ENCODE measurements at regions not wholly inside any gene's neighbourhood (a gene's known extent, or its start where the extent isn't known, plus 50 kb on each side); places are given as distances from the start of the nearest gene placed in this dataset.
A peak's percentile ranks its signal among the peaks of the same experiment; 100 is the strongest.

GRCh38 chr14:49527221-49527620, 59.0 kb downstream of the RPS29 start:
- Histone ChIP-seq H3K4me1 (ENCODE audit: control insufficient read depth in 1 of 2, insufficient read depth in 2 of 2, low read length in 2 of 2) (no peaks in the 10 kb centered on the region), H3K9me3 (ENCODE audit: control insufficient read depth, low read length) (no peaks in the 10 kb centered on the region), H3K4me3 (ENCODE audit: low read length in 2 of 2) (no peak overlapping the region), H3K27me3 (ENCODE audit: control insufficient read depth in 1 of 2, insufficient read depth in 2 of 2, low read length in 1 of 2) (no peaks in the 10 kb centered on the region), H3K27ac (ENCODE audit: low read depth in 1 of 2, low read length in 2 of 2) (no peak overlapping the region), H3K36me3 (ENCODE audit: control insufficient read depth in 1 of 2, insufficient read depth in 2 of 2, low read length in 1 of 2) (no peaks in the 10 kb centered on the region)
- 7 to 8% methylated on average over 1 of the region's 1 CpG for WGBS, 2 donors
- DNase-seq (no peak), ATAC-seq (ENCODE audit: low FRiP score) (no peak)
- intact Hi-C loops (cut with DNase I): no loop called here

GRCh38 chr14:49526101-49526500, 60.1 kb downstream of the RPS29 start:
- intact Hi-C loops (cut with DNase I): no loop called here
- no peaks in the 10 kb centered on the region for H3K9me3 ChIP-seq (ENCODE audit: control insufficient read depth, low read length)
- no peaks in the 10 kb centered on the region for H3K4me1 ChIP-seq (ENCODE audit: control insufficient read depth in 1 of 2, insufficient read depth in 2 of 2, low read length in 2 of 2)
- H3K4me3 ChIP-seq (ENCODE audit: low read length in 2 of 2): no peak overlapping the region
- no peak for DNase-seq
- H3K36me3 ChIP-seq (ENCODE audit: control insufficient read depth in 1 of 2, insufficient read depth in 2 of 2, low read length in 1 of 2): no peaks in the 10 kb centered on the region
- no peak overlapping the region for H3K27ac ChIP-seq (ENCODE audit: low read depth in 1 of 2, low read length in 2 of 2)
- no peak for ATAC-seq (ENCODE audit: low FRiP score)
- H3K27me3 ChIP-seq (ENCODE audit: control insufficient read depth in 1 of 2, insufficient read depth in 2 of 2, low read length in 1 of 2): no peaks in the 10 kb centered on the region

GRCh38 chr14:49516286-49516685, 69.9 kb downstream of the RPS29 start:
- no peaks in the 10 kb centered on the region for H3K4me1 ChIP-seq (ENCODE audit: control insufficient read depth in 1 of 2, insufficient read depth in 2 of 2, low read length in 2 of 2)
- intact Hi-C loops (cut with DNase I): no loop called here
- WGBS, 2 donors: 42 to 54% methylated on average over 3 of the region's 3 CpGs
- ATAC-seq (ENCODE audit: low FRiP score): no peak
- DNase-seq: no peak
- H3K36me3 ChIP-seq (ENCODE audit: control insufficient read depth in 1 of 2, insufficient read depth in 2 of 2, low read length in 1 of 2): no peaks in the 10 kb centered on the region
- H3K27me3 ChIP-seq (ENCODE audit: control insufficient read depth in 1 of 2, insufficient read depth in 2 of 2, low read length in 1 of 2): no peaks in the 10 kb centered on the region
- no peak overlapping the region for H3K27ac ChIP-seq (ENCODE audit: low read depth in 1 of 2, low read length in 2 of 2)
- no peaks in the 10 kb centered on the region for H3K9me3 ChIP-seq (ENCODE audit: control insufficient read depth, low read length)
- H3K4me3 ChIP-seq (ENCODE audit: low read length in 2 of 2): no peak overlapping the region

GRCh38 chr14:49512571-49512970, 73.6 kb downstream of the RPS29 start:
- H3K4me3 ChIP-seq (ENCODE audit: low read length in 2 of 2): no peak overlapping the region
- H3K4me1 ChIP-seq (ENCODE audit: control insufficient read depth in 1 of 2, insufficient read depth in 2 of 2, low read length in 2 of 2): no peaks in the 10 kb centered on the region
- DNase-seq (no peak), ATAC-seq (ENCODE audit: low FRiP score) (no peak)
- intact Hi-C loops (cut with DNase I): no loop called here
- H3K9me3 ChIP-seq (ENCODE audit: control insufficient read depth, low read length): no peaks in the 10 kb centered on the region
- no peaks in the 10 kb centered on the region for H3K27me3 ChIP-seq (ENCODE audit: control insufficient read depth in 1 of 2, insufficient read depth in 2 of 2, low read length in 1 of 2)
- H3K36me3 ChIP-seq (ENCODE audit: control insufficient read depth in 1 of 2, insufficient read depth in 2 of 2, low read length in 1 of 2): no peaks in the 10 kb centered on the region
- no peak overlapping the region for H3K27ac ChIP-seq (ENCODE audit: low read depth in 1 of 2, low read length in 2 of 2)

GRCh38 chr14:49512147-49512551, 74.0 kb downstream of the RPS29 start:
- no peaks in the 10 kb centered on the region for H3K9me3 ChIP-seq (ENCODE audit: control insufficient read depth, low read length)
- no peaks in the 10 kb centered on the region for H3K4me1 ChIP-seq (ENCODE audit: control insufficient read depth in 1 of 2, insufficient read depth in 2 of 2, low read length in 2 of 2)
- H3K27ac ChIP-seq (ENCODE audit: low read depth in 1 of 2, low read length in 2 of 2): no peak overlapping the region
- H3K27me3 ChIP-seq (ENCODE audit: control insufficient read depth in 1 of 2, insufficient read depth in 2 of 2, low read length in 1 of 2): no peaks in the 10 kb centered on the region
- H3K36me3 ChIP-seq (ENCODE audit: control insufficient read depth in 1 of 2, insufficient read depth in 2 of 2, low read length in 1 of 2): no peaks in the 10 kb centered on the region
- H3K4me3 ChIP-seq (ENCODE audit: low read length in 2 of 2): no peak overlapping the region
- peak in 1 of 2 donors; percentile 48 for DNase-seq
- intact Hi-C loops (cut with DNase I): no loop called here
- no peak for ATAC-seq (ENCODE audit: low FRiP score)
- 8 to 9% methylated on average over 3 of the region's 3 CpGs for WGBS, 2 donors

- ATAC-seq (ENCODE audit: low FRiP score) (no peak), DNase-seq (no peak)
- H3K4me1 ChIP-seq (ENCODE audit: control insufficient read depth in 1 of 2, insufficient read depth in 2 of 2, low read length in 2 of 2): no peaks in the 10 kb centered on the region
- H3K27ac ChIP-seq (ENCODE audit: low read depth in 1 of 2, low read length in 2 of 2): no peak overlapping the region
- no peaks in the 10 kb centered on the region for H3K9me3 ChIP-seq (ENCODE audit: control insufficient read depth, low read length)
- H3K36me3 ChIP-seq (ENCODE audit: control insufficient read depth in 1 of 2, insufficient read depth in 2 of 2, low read length in 1 of 2): no peaks in the 10 kb centered on the region
- intact Hi-C loops (cut with DNase I): no loop called here
- H3K27me3 ChIP-seq (ENCODE audit: control insufficient read depth in 1 of 2, insufficient read depth in 2 of 2, low read length in 1 of 2): no peaks in the 10 kb centered on the region
- H3K4me3 ChIP-seq (ENCODE audit: low read length in 2 of 2): no peak overlapping the region
These were observed 78.1 kb downstream of the RPS29 start for GRCh38 chr14:49508124-49508523.

GRCh38 chr14:49506650-49507049, 79.5 kb downstream of the RPS29 start:
- intact Hi-C loops (cut with DNase I): no loop called here
- WGBS, 2 donors: 69 to 70% methylated on average over 2 of the region's 2 CpGs
- ATAC-seq (ENCODE audit: low FRiP score): no peak
- no peak for DNase-seq
- H3K27ac ChIP-seq (ENCODE audit: low read depth in 1 of 2, low read length in 2 of 2): no peak overlapping the region
- no peaks in the 10 kb centered on the region for H3K27me3 ChIP-seq (ENCODE audit: control insufficient read depth in 1 of 2, insufficient read depth in 2 of 2, low read length in 1 of 2)
- no peaks in the 10 kb centered on the region for H3K9me3 ChIP-seq (ENCODE audit: control insufficient read depth, low read length)
- no peaks in the 10 kb centered on the region for H3K4me1 ChIP-seq (ENCODE audit: control insufficient read depth in 1 of 2, insufficient read depth in 2 of 2, low read length in 2 of 2)
- no peak overlapping the region for H3K4me3 ChIP-seq (ENCODE audit: low read length in 2 of 2)
- no peaks in the 10 kb centered on the region for H3K36me3 ChIP-seq (ENCODE audit: control insufficient read depth in 1 of 2, insufficient read depth in 2 of 2, low read length in 1 of 2)

GRCh38 chr14:49505041-49505766, 81.0 kb downstream of the RPS29 start:
- 76 to 78% methylated on average over 5 of the region's 5 CpGs for WGBS, 2 donors
- ATAC-seq (ENCODE audit: low FRiP score): no peak
- Histone ChIP-seq H3K9me3 (ENCODE audit: control insufficient read depth, low read length) (no peaks in the 10 kb centered on the region), H3K27ac (ENCODE audit: low read depth in 1 of 2, low read length in 2 of 2) (no peak overlapping the region), H3K4me3 (ENCODE audit: low read length in 2 of 2) (no peak overlapping the region), H3K36me3 (ENCODE audit: control insufficient read depth in 1 of 2, insufficient read depth in 2 of 2, low read length in 1 of 2) (no peaks in the 10 kb centered on the region), H3K27me3 (ENCODE audit: control insufficient read depth in 1 of 2, insufficient read depth in 2 of 2, low read length in 1 of 2) (no peaks in the 10 kb centered on the region), H3K4me1 (ENCODE audit: control insufficient read depth in 1 of 2, insufficient read depth in 2 of 2, low read length in 2 of 2) (no peaks in the 10 kb centered on the region)
- intact Hi-C loops (cut with DNase I): no loop called here
- DNase-seq: no peak

GRCh38 chr14:49497725-49498348, 88.3 kb downstream of the RPS29 start:
- Histone ChIP-seq H3K9me3 (ENCODE audit: control insufficient read depth, low read length) (no peaks in the 10 kb centered on the region), H3K27ac (ENCODE audit: low read depth in 1 of 2, low read length in 2 of 2) (no peak overlapping the region), H3K27me3 (ENCODE audit: control insufficient read depth in 1 of 2, insufficient read depth in 2 of 2, low read length in 1 of 2) (no peaks in the 10 kb centered on the region), H3K4me1 (ENCODE audit: control insufficient read depth in 1 of 2, insufficient read depth in 2 of 2, low read length in 2 of 2) (no peaks in the 10 kb centered on the region), H3K4me3 (ENCODE audit: low read length in 2 of 2) (no peak overlapping the region), H3K36me3 (ENCODE audit: control insufficient read depth in 1 of 2, insufficient read depth in 2 of 2, low read length in 1 of 2) (no peaks in the 10 kb centered on the region)
- WGBS, 2 donors: 21 to 24% methylated on average over 7 of the region's 7 CpGs
- DNase-seq (no peak), ATAC-seq (ENCODE audit: low FRiP score) (no peak)
- intact Hi-C loops (cut with DNase I): loop anchor here in 1 of 2 donors (2.0 kb wide), 1 partner anchor 35 kb away; no protein-coding TSS in a partner anchor
